ENCODE measurements at regions not wholly inside any gene's neighbourhood (a gene's known extent, or its start where the extent isn't known, plus 50 kb on each side); places are given as distances from the start of the nearest gene placed in this dataset.

DNA sequence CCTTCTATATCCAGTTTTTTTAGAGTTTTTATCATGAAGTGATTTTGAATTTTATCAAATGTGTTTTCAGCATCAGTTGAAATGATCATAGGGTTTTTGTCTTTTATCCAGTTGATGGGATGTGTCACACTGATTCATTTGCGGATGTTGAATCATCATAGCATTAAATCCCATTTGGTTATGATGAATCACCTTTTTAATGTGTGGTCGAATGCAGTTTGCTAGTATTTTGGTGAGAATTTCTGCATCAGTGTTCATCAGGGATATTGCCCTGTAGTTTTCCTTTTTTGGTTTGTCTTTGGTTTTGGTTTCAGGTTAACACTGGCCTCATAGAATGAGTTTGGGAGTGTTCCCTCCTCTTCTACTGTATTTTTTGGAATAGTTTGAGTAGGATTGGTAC is 80.3 kb downstream of the DIRAS3 start:
- TF ChIP-seq, protein P1, sequence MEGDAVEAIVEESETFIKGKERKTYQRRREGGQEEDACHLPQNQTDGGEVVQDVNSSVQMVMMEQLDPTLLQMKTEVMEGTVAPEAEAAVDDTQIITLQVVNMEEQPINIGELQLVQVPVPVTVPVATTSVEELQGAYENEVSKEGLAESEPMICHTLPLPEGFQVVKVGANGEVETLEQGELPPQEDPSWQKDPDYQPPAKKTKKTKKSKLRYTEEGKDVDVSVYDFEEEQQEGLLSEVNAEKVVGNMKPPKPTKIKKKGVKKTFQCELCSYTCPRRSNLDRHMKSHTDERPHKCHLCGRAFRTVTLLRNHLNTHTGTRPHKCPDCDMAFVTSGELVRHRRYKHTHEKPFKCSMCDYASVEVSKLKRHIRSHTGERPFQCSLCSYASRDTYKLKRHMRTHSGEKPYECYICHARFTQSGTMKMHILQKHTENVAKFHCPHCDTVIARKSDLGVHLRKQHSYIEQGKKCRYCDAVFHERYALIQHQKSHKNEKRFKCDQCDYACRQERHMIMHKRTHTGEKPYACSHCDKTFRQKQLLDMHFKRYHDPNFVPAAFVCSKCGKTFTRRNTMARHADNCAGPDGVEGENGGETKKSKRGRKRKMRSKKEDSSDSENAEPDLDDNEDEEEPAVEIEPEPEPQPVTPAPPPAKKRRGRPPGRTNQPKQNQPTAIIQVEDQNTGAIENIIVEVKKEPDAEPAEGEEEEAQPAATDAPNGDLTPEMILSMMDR (IDR thresholded peaks at IDR 0.05; ENCODE audit: poor library complexity), result no peak
- TF ChIP-seq EZH2phosphoT487 (IDR thresholded peaks at IDR 0.05; ENCODE audit: low read depth, severe bottlenecking, unreplicated experiment) (no peak), EZH2 (IDR thresholded peaks at IDR 0.05; ENCODE audit: borderline replicate concordance) (no peak)
